Vagina (tissue), 2 donors: ENCODE measurements at regions not wholly inside any gene's neighbourhood (a gene's known extent, or its start where the extent isn't known, plus 50 kb on each side); places are given as distances from the start of the nearest gene placed in this dataset.

Source experiments
- CTCF ChIP-seq, 3 experiments: fragments of 450-650 bp in 2 of 3; fragments of 200-600 bp in 1 of 3; sonication (generic) in 1 of 3; IDR thresholded peaks; one replicate each; pipeline ENCODE4 v1.5.1; 2017 to 2019; ENCODE audit warnings: antibody characterized with exemption in 3 of 3, mild to moderate bottlenecking in 2 of 3, moderate library complexity in 2 of 3
- POLR2A ChIP-seq, 2 donors: fragments of 450-650 bp; IDR thresholded peaks; one replicate each; pipeline ENCODE4 v1.6.1; 2017; ENCODE audit warnings: antibody characterized with exemption in 2 of 2, mild to moderate bottlenecking in 2 of 2, moderate library complexity in 2 of 2
- POLR2AphosphoS5 ChIP-seq, 2 donors: sonication (generic); formaldehyde crosslinking; IDR thresholded peaks; one replicate each; pipeline ENCODE4 v1.9.0; 2017; ENCODE audit warnings: antibody characterized with exemption in 2 of 2, mild to moderate bottlenecking in 2 of 2, low read depth in 1 of 2; ENCODE audit not compliant: insufficient read depth in 1 of 2

- TF ChIP-seq POLR2A (IDR thresholded peaks at IDR 0.05), result no peak
- TF ChIP-seq POLR2AphosphoS5 (IDR thresholded peaks at IDR 0.05; ENCODE audit: insufficient read depth in 1 of 2, low read depth in 1 of 2), result no peak
- TF ChIP-seq CTCF (IDR thresholded peaks at IDR 0.05), result no peak
These were observed 208.7 kb downstream of the RAP2B start for GRCh38 chr3:153370680-153371079.
